DND-41 (cell line): ENCODE measurements at regions not wholly inside any gene's neighbourhood (a gene's known extent, or its start where the extent isn't known, plus 50 kb on each side); places are given as distances from the start of the nearest gene placed in this dataset.

Source experiments
- EZH2 ChIP-seq: IDR thresholded peaks from 3 replicates; pipeline ENCODE4 v1.6.1; 2012; ENCODE audit warnings: borderline replicate concordance, low read depth, mild to moderate bottlenecking, moderate library complexity, low read length, inconsistent platforms; ENCODE audit not compliant: severe bottlenecking
- TF ChIP-seq, protein P1 (sequence below): IDR thresholded peaks from 2 replicates; pipeline ENCODE4 v1.5.1; 2012; ENCODE audit warnings: borderline replicate concordance, low read length, moderate library complexity, mild to moderate bottlenecking; ENCODE audit not compliant: poor library complexity, severe bottlenecking; ENCODE audit errors: extremely low read depth

DNA sequence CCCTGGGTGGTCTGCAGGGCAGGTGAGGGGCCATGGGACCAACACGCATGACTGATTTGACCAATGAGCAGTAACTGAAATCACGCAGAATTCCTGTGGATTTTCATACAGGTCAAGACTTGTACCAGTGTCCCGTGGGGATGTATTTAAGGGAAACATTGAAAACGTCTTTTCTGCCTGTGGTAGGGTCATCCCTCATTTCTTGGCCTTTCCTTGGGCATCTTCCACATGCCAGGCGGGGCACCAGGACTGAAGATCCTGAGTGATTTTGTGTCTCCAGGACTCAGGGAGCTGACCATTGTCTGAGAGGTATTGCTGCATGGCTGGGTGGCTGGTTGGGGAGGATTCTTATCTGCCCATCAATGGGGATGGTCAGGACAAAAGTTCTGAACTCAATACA, 289.0 kb downstream of the GLRX3 start:
- TF ChIP-seq, protein P1, sequence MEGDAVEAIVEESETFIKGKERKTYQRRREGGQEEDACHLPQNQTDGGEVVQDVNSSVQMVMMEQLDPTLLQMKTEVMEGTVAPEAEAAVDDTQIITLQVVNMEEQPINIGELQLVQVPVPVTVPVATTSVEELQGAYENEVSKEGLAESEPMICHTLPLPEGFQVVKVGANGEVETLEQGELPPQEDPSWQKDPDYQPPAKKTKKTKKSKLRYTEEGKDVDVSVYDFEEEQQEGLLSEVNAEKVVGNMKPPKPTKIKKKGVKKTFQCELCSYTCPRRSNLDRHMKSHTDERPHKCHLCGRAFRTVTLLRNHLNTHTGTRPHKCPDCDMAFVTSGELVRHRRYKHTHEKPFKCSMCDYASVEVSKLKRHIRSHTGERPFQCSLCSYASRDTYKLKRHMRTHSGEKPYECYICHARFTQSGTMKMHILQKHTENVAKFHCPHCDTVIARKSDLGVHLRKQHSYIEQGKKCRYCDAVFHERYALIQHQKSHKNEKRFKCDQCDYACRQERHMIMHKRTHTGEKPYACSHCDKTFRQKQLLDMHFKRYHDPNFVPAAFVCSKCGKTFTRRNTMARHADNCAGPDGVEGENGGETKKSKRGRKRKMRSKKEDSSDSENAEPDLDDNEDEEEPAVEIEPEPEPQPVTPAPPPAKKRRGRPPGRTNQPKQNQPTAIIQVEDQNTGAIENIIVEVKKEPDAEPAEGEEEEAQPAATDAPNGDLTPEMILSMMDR = no peak
- no peak for TF ChIP-seq EZH2
